ENCODE measurements at regions not wholly inside any gene's neighbourhood (a gene's known extent, or its start where the extent isn't known, plus 50 kb on each side); places are given as distances from the start of the nearest gene placed in this dataset.

DNA sequence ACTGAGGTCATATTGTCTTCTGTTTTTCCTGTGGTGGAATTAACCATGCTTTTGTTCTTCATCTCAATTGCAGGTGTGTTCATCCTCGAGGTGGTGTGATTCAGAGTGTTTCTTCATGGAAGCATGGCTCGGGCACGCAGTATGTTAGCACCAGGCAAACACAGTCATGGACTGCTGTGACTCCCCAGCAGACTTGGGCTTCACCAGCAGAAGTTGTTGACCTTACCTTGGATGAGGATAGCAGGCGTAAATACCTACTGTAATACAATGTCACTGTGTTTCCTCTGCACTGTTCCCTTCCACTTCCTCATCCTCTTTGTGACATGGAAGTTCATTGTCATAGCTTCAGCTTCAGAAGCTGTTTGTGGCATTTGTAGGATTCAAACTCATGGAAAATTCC lies 158.7 kb downstream of the HAUS1 start:
- no peak for TF ChIP-seq CTCF (IDR thresholded peaks at IDR 0.05; ENCODE audit: control extremely low read depth in 1 of 3, insufficient read depth in 1 of 3, low read depth in 1 of 3, low read length in 3 of 3)
- no peak for TF ChIP-seq BCL11A (IDR thresholded peaks at IDR 0.05; ENCODE audit: low read depth in 2 of 2, low read length in 2 of 2)

Measured in H1 (cell line).